Activated CD8-positive, alpha-beta T cell treated with anti-CD3 and anti-CD28 coated beads for 36 hours (primary cell): ENCODE measurements at regions not wholly inside any gene's neighbourhood (a gene's known extent, or its start where the extent isn't known, plus 50 kb on each side); places are given as distances from the start of the nearest gene placed in this dataset.
A peak's percentile ranks its signal among the peaks of the same experiment; 100 is the strongest.

Source experiments
- ATAC-seq: fragments of 200-7000 bp; cut with Tn5 transposase; one replicate; pipeline ENCODE4 v1.10.0; 2021; ENCODE audit warnings: mild to moderate bottlenecking, moderate library complexity
- CTCF ChIA-PET: fragments of 350-600 bp; sonication (Branson Sonifier 250); formaldehyde crosslinking; loops from one replicate; lab custom pipeline; 2021; ENCODE audit warnings: antibody characterized with exemption; lab: Charles Lee
- POLR2A ChIA-PET: fragments of 350-600 bp; sonication (Branson Sonifier 250); formaldehyde crosslinking; loops from one replicate; lab custom pipeline; 2021; ENCODE audit warnings: antibody characterized with exemption; lab: Charles Lee
- DNase-seq: peaks from one replicate; pipeline ENCODE4 v3.0.0-alpha.2; 2020
- H3K27ac Mint-ChIP-seq: one replicate; pipeline ENCODE4 v1.8.0; 2021; ENCODE audit warnings: mild to moderate bottlenecking, mixed read lengths
- H3K27me3 Mint-ChIP-seq: one replicate; pipeline ENCODE4 v1.8.0; 2021; ENCODE audit warnings: mixed read lengths
- H3K36me3 Mint-ChIP-seq: one replicate; pipeline ENCODE4 v1.8.0; 2021; ENCODE audit warnings: low read depth, mixed read lengths
- H3K4me1 Mint-ChIP-seq: one replicate; pipeline ENCODE4 v1.8.0; 2021; ENCODE audit warnings: low read depth, mixed read lengths
- H3K4me3 Mint-ChIP-seq: one replicate; pipeline ENCODE4 v1.8.0; 2021; ENCODE audit warnings: mild to moderate bottlenecking, moderate library complexity, mixed read lengths
- H3K9me3 Mint-ChIP-seq: one replicate; pipeline ENCODE4 v1.8.0; 2021; ENCODE audit warnings: mixed read lengths
- intact Hi-C: fragments of 100-400 bp; cut with micrococcal nuclease; formaldehyde crosslinking; loops from one replicate; pipeline ENCODE4 v1.10.0; 2022
- TF ChIP-seq, protein P1 (sequence below): fragments of 200-600 bp; IDR thresholded peaks from one replicate; pipeline ENCODE4 v1.8.0; 2022; ENCODE audit warnings: antibody characterized with exemption, mild to moderate bottlenecking

GRCh38 chr15:69978603-69979002, 119.1 kb downstream of the TLE3 start:
- H3K36me3 Mint-ChIP-seq = no peaks in the 10 kb centered on the region
- DNase-seq (no peak), ATAC-seq (no peak)
- H3K4me1 Mint-ChIP-seq = no peaks in the 10 kb centered on the region
- no peak overlapping the region for H3K27ac Mint-ChIP-seq
- CTCF ChIA-PET = no interaction called here
- TF ChIP-seq, protein P1, sequence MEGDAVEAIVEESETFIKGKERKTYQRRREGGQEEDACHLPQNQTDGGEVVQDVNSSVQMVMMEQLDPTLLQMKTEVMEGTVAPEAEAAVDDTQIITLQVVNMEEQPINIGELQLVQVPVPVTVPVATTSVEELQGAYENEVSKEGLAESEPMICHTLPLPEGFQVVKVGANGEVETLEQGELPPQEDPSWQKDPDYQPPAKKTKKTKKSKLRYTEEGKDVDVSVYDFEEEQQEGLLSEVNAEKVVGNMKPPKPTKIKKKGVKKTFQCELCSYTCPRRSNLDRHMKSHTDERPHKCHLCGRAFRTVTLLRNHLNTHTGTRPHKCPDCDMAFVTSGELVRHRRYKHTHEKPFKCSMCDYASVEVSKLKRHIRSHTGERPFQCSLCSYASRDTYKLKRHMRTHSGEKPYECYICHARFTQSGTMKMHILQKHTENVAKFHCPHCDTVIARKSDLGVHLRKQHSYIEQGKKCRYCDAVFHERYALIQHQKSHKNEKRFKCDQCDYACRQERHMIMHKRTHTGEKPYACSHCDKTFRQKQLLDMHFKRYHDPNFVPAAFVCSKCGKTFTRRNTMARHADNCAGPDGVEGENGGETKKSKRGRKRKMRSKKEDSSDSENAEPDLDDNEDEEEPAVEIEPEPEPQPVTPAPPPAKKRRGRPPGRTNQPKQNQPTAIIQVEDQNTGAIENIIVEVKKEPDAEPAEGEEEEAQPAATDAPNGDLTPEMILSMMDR = no peak
- intact Hi-C loops = no loop called here
- peaks cover 29% of the 10 kb centered on the region for H3K27me3 Mint-ChIP-seq
- no peaks in the 10 kb centered on the region for H3K9me3 Mint-ChIP-seq
- no peak overlapping the region for H3K4me3 Mint-ChIP-seq
- POLR2A ChIA-PET = no interaction called here

- Mint-ChIP-seq H3K27ac (no peak overlapping the region), H3K4me3 (no peak overlapping the region), H3K9me3 (no peaks in the 10 kb centered on the region), H3K36me3 (no peaks in the 10 kb centered on the region), H3K4me1 (no peaks in the 10 kb centered on the region), H3K27me3 (peaks cover 23% of the 10 kb centered on the region)
- intact Hi-C loops = no loop called here
- ChIA-PET CTCF (no interaction called here), POLR2A (no interaction called here)
- DNase-seq (peak; percentile 26), ATAC-seq (no peak)
- TF ChIP-seq, protein P1 = no peak
These were observed 118.5 kb downstream of the TLE3 start for GRCh38 chr15:69979262-69979661.

DNA sequence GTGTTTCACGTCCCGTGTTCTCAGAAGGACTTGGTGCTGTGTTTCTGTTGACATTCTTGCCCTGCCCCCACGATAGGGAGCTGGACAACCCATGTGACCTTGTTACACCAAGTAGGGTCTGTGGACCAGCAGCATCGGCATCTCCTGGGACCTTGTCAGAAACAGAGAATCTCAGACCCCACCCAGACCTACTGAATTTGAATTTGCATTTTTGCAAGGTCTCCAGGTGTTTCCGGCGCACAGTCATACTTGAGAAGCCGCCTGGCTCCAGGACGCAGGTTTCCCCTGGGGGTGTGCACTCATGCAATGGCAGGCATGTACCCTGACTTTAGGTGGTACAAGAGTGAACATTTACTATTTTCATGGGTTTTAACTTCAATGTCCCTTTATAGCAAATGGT, 117.9 kb downstream of the TLE3 start:
- TF ChIP-seq, protein P1 = no peak
- ATAC-seq (no peak), DNase-seq (no peak)
- ChIA-PET CTCF (no interaction called here), POLR2A (no interaction called here)
- peaks cover 22% of the 10 kb centered on the region for H3K27me3 Mint-ChIP-seq
- no peaks in the 10 kb centered on the region for H3K4me1 Mint-ChIP-seq
- no peaks in the 10 kb centered on the region for H3K36me3 Mint-ChIP-seq
- H3K9me3 Mint-ChIP-seq = no peaks in the 10 kb centered on the region
- intact Hi-C loops = no loop called here
- H3K4me3 Mint-ChIP-seq = no peak overlapping the region
- H3K27ac Mint-ChIP-seq = no peak overlapping the region

DNA sequence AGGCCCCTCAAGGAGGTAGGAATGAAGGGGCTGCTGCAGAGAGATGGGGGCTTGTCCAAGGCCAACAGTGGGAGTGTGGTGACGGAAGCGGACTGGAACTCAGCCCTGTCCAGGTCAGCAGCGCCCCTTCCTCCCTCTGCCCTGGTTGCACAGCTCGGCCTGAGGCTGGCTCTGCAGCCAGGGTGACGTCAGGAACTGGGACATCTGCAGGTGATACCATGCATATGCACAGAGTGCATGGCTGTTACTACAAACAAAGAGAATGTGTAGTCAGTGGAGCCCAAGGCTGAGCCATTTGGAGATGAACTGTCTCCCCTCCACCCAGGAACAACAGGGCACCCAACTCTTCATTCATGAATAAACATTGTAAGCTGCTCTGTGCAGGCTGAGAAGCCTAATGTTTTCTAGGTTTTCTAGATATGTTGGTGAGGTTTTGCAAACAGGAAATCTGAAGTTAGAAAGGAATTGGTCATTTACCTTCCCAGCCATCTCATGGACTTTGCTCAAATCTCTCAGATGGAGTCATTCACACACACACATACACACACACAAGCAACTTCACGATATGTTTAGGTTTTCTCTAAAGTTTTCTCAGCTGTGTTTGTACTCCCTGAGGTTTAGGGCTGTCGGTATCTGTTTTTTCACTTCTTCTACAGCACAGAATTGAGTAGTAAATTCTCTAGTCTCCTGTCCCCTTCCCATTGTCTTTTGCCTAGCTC, 117.2 kb downstream of the TLE3 start:
- Mint-ChIP-seq H3K27me3 (peaks cover 21% of the 10 kb centered on the region), H3K4me1 (no peaks in the 10 kb centered on the region), H3K36me3 (no peaks in the 10 kb centered on the region), H3K4me3 (no peak overlapping the region), H3K27ac (no peak overlapping the region), H3K9me3 (no peaks in the 10 kb centered on the region)
- ATAC-seq (no peak), DNase-seq (no peak)
- intact Hi-C loops = no loop called here
- CTCF ChIA-PET = no interaction called here
- TF ChIP-seq, protein P1 = no peak
- POLR2A ChIA-PET = no interaction called here

- TF ChIP-seq, protein P1 = no peak
- no peak for DNase-seq
- H3K4me3 Mint-ChIP-seq = no peak overlapping the region
- H3K9me3 Mint-ChIP-seq = no peaks in the 10 kb centered on the region
- no peak overlapping the region for H3K27ac Mint-ChIP-seq
- H3K27me3 Mint-ChIP-seq = peaks cover 17% of the 10 kb centered on the region
- CTCF ChIA-PET = no interaction called here
- POLR2A ChIA-PET = no interaction called here
- no peaks in the 10 kb centered on the region for H3K36me3 Mint-ChIP-seq
- H3K4me1 Mint-ChIP-seq = no peaks in the 10 kb centered on the region
- intact Hi-C loops = no loop called here
- no peak for ATAC-seq
These were observed 115.7 kb downstream of the TLE3 start for GRCh38 chr15:69982037-69982436.
